ENCODE measurements at regions not wholly inside any gene's neighbourhood (a gene's known extent, or its start where the extent isn't known, plus 50 kb on each side); places are given as distances from the start of the nearest gene placed in this dataset.

- no peak overlapping the region for H3K27ac ChIP-seq (ENCODE audit: low read length)
- TF ChIP-seq CTCF (IDR thresholded peaks at IDR 0.05; ENCODE audit: low read length) = no peak
- no peak for TF ChIP-seq EZH2phosphoT487 (IDR thresholded peaks at IDR 0.05; ENCODE audit: low read length)
- TF ChIP-seq EZH2 (optimal IDR thresholded peaks at IDR 0.05; ENCODE audit: low read depth, low read length) = no peak
- no peaks in the 10 kb centered on the region for H3K9me3 ChIP-seq (replicated peaks; ENCODE audit: insufficient read depth, low read length)
- no peaks in the 10 kb centered on the region for H3K36me3 ChIP-seq (replicated peaks; ENCODE audit: insufficient read depth, low read length)
- no peaks in the 10 kb centered on the region for H3K9me2 ChIP-seq (replicated peaks; ENCODE audit: insufficient read depth, low read length)
- no peak overlapping the region for H3K4me3 ChIP-seq (ENCODE audit: low read length)
- H3K79me2 ChIP-seq (ENCODE audit: low read length) = no peaks in the 10 kb centered on the region
- no peaks in the 10 kb centered on the region for H3F3A ChIP-seq (ENCODE audit: insufficient read depth, low read length)
- no peak overlapping the region for H3K4me2 ChIP-seq (ENCODE audit: low read depth, low read length)
- H3K4me1 ChIP-seq (ENCODE audit: low read length) = no peaks in the 10 kb centered on the region
- H2AFZ ChIP-seq (ENCODE audit: low read length) = no peak overlapping the region
- H4K20me1 ChIP-seq (ENCODE audit: insufficient read depth, low read length) = no peaks in the 10 kb centered on the region
- no peak overlapping the region for H3K9ac ChIP-seq (ENCODE audit: low read length)
- DNase-seq = no peak
- no peaks in the 10 kb centered on the region for H3K27me3 ChIP-seq (replicated peaks; ENCODE audit: insufficient read depth, low read length)
These were observed 400.5 kb upstream of the MAOA start for GRCh38 chrX:43255596-43255995.

DNA sequence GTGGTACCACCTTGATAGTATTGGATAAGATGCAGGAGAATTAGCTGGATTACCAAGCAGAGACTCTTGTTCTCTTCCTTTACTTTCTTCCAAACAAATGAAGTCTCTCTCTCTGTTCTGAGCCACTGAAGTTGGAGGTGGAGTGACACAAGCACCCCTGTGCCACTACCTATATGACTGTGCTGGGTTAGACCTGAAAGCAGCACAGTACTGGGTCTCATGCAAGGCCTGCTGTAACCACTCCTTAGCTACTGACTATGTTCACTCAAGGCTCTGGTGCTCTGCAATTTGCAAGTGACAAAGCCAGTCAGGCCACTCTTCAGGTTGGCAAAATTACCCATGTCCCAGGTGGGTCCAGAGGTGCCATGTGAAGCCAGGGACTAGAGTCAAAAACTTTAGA, 389.6 kb upstream of the MAOA start:
- Histone ChIP-seq H3K4me1 (ENCODE audit: low read length) (no peaks in the 10 kb centered on the region), H3K4me3 (ENCODE audit: low read length) (no peak overlapping the region), H2AFZ (ENCODE audit: low read length) (no peak overlapping the region), H3K9me3 (replicated peaks; ENCODE audit: insufficient read depth, low read length) (no peaks in the 10 kb centered on the region), H3K79me2 (ENCODE audit: low read length) (no peaks in the 10 kb centered on the region), H3K27ac (ENCODE audit: low read length) (no peak overlapping the region), H3F3A (ENCODE audit: insufficient read depth, low read length) (no peaks in the 10 kb centered on the region), H3K27me3 (replicated peaks; ENCODE audit: insufficient read depth, low read length) (no peaks in the 10 kb centered on the region), H3K9me2 (replicated peaks; ENCODE audit: insufficient read depth, low read length) (no peaks in the 10 kb centered on the region), H3K36me3 (replicated peaks; ENCODE audit: insufficient read depth, low read length) (no peaks in the 10 kb centered on the region), H3K9ac (ENCODE audit: low read length) (no peak overlapping the region), H4K20me1 (ENCODE audit: insufficient read depth, low read length) (no peaks in the 10 kb centered on the region), H3K4me2 (ENCODE audit: low read depth, low read length) (no peak overlapping the region)
- no peak for TF ChIP-seq EZH2phosphoT487 (IDR thresholded peaks at IDR 0.05; ENCODE audit: low read length)
- no peak for TF ChIP-seq EZH2 (optimal IDR thresholded peaks at IDR 0.05; ENCODE audit: low read depth, low read length)
- no peak for TF ChIP-seq CTCF (IDR thresholded peaks at IDR 0.05; ENCODE audit: low read length)
- DNase-seq = no peak

- no peaks in the 10 kb centered on the region for H3K36me3 ChIP-seq (replicated peaks; ENCODE audit: insufficient read depth, low read length)
- H3K27me3 ChIP-seq (replicated peaks; ENCODE audit: insufficient read depth, low read length) = no peaks in the 10 kb centered on the region
- no peak overlapping the region for H2AFZ ChIP-seq (ENCODE audit: low read length)
These were observed 388.4 kb upstream of the MAOA start for GRCh38 chrX:43267652-43268051.

More at GRCh38 chrX:43267652-43268051, 388.4 kb upstream of the MAOA start:
- Histone ChIP-seq H3K9me2 (replicated peaks; ENCODE audit: insufficient read depth, low read length) (no peaks in the 10 kb centered on the region), H3K27ac (ENCODE audit: low read length) (no peak overlapping the region), H3K9ac (ENCODE audit: low read length) (no peak overlapping the region), H3K4me2 (ENCODE audit: low read depth, low read length) (no peak overlapping the region), H3K4me3 (ENCODE audit: low read length) (no peak overlapping the region), H3K79me2 (ENCODE audit: low read length) (no peaks in the 10 kb centered on the region), H3K4me1 (ENCODE audit: low read length) (no peaks in the 10 kb centered on the region), H3K9me3 (replicated peaks; ENCODE audit: insufficient read depth, low read length) (no peaks in the 10 kb centered on the region), H4K20me1 (ENCODE audit: insufficient read depth, low read length) (no peaks in the 10 kb centered on the region), H3F3A (ENCODE audit: insufficient read depth, low read length) (no peaks in the 10 kb centered on the region)
- TF ChIP-seq CTCF (IDR thresholded peaks at IDR 0.05; ENCODE audit: low read length) = no peak
- TF ChIP-seq EZH2 (optimal IDR thresholded peaks at IDR 0.05; ENCODE audit: low read depth, low read length) = no peak
- TF ChIP-seq EZH2phosphoT487 (IDR thresholded peaks at IDR 0.05; ENCODE audit: low read length) = no peak
- no peak for DNase-seq
